SU-DHL-6 (cell line): ENCODE measurements at regions not wholly inside any gene's neighbourhood (a gene's known extent, or its start where the extent isn't known, plus 50 kb on each side); places are given as distances from the start of the nearest gene placed in this dataset.

Source experiments
- H2AFZ ChIP-seq: fragments of 200-600 bp; sonication (generic); 2 replicates; pipeline ENCODE4 v1.6.1; 2014; ENCODE audit warnings: low read depth, mild to moderate bottlenecking, moderate library complexity, mixed read lengths, antibody characterized with exemption, low read length; ENCODE audit not compliant: severe bottlenecking
- H3F3A ChIP-seq: fragments of 200-600 bp; shearing (Covaris generic); 2 replicates; pipeline ENCODE4 v1.6.0; 2016; ENCODE audit warnings: antibody characterized with exemption, mild to moderate bottlenecking; ENCODE audit not compliant: insufficient read depth
- H3K27ac ChIP-seq: fragments of 200-600 bp; sonication (generic); 2 replicates; pipeline ENCODE4 v1.5.1; 2016; ENCODE audit warnings: low read depth, mild to moderate bottlenecking, low read length, moderate library complexity, mixed read lengths
- H3K27me3 ChIP-seq: fragments of 200-600 bp; sonication (generic), shearing (Covaris generic); 2 replicates; pipeline ENCODE4 v1.6.0; 2014; ENCODE audit warnings: mild to moderate bottlenecking, low read length
- H3K36me3 ChIP-seq: fragments of 200-600 bp; sonication (generic); 2 replicates; pipeline ENCODE4 v1.6.1; 2014; ENCODE audit warnings: mild to moderate bottlenecking, low read length, mixed read lengths
- H3K4me2 ChIP-seq: fragments of 300-600, 200-600 bp; shearing (Covaris generic), sonication (generic); 2 replicates; pipeline ENCODE4 v1.6.0; 2014; ENCODE audit warnings: low read length, low read depth, mild to moderate bottlenecking; ENCODE audit not compliant: poor library complexity, severe bottlenecking
- H3K4me3 ChIP-seq: fragments of 200-600 bp; sonication (generic); 2 replicates; pipeline ENCODE4 v1.5.1; 2014; ENCODE audit warnings: antibody characterized with exemption, low read length, mild to moderate bottlenecking, mixed read lengths; ENCODE audit not compliant: insufficient read depth, poor library complexity, severe bottlenecking
- H3K79me2 ChIP-seq: fragments of 200-600 bp; sonication (generic); 2 replicates; pipeline ENCODE4 v1.6.1; 2014; ENCODE audit warnings: mild to moderate bottlenecking, low read length, moderate library complexity; ENCODE audit not compliant: insufficient read depth
- H3K9ac ChIP-seq: fragments of 200-600 bp; sonication (generic); 2 replicates; pipeline ENCODE4 v1.7.0; 2014; ENCODE audit warnings: mild to moderate bottlenecking, low read length
- H3K9me2 ChIP-seq: fragments of 200-600 bp; sonication (generic); replicated peaks from 2 replicates; pipeline ENCODE4 v1.6.1; 2014; ENCODE audit warnings: low read length; ENCODE audit not compliant: insufficient read depth
- H3K9me3 ChIP-seq: fragments of 200-600 bp; sonication (generic); 2 replicates; pipeline ENCODE4 v1.6.1; 2014; ENCODE audit warnings: low read length, mixed read lengths; ENCODE audit not compliant: insufficient read depth
- H4K20me1 ChIP-seq: fragments of 200-600 bp; sonication (generic); 2 replicates; pipeline ENCODE4 v1.6.1; 2014; ENCODE audit warnings: low read depth, mild to moderate bottlenecking, antibody characterized with exemption, low read length, moderate library complexity, mixed read lengths
- EZH2phosphoT487 ChIP-seq: fragments of 200-600 bp; sonication (generic), shearing (Covaris generic); conservative IDR thresholded peaks from 2 replicates; pipeline ENCODE4 v1.6.1; 2018; ENCODE audit warnings: mild to moderate bottlenecking, antibody characterized with exemption, low read length, moderate library complexity, mixed read lengths
- TF ChIP-seq, protein P1 (sequence below): fragments of 200-600 bp; sonication (generic); IDR thresholded peaks from one replicate; pipeline ENCODE4 v1.5.1; 2017; ENCODE audit warnings: antibody characterized with exemption, mild to moderate bottlenecking, low read length, moderate library complexity; ENCODE audit not compliant: insufficient read depth, poor library complexity, severe bottlenecking

DNA sequence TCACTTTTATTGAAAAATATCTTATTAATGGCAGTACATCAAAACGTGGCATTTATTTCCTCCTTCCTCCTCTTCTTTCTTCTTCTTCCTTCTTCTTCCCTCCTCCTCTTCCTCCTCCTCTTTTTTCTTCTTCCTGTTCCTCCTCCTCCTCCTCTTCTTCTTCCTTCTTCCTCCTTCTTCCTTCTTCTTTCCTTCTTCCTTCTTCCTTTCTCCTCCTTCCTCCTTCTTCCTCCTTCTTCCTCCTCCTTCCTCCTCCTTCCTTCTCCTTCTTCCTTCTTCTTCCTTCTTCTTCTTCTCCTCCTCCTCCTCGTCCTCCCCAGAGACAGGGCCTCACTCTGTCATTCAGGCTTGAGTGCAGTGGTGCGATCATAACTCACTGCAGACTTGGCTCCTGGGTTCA lies 457.2 kb downstream of the AEBP2 start:
- Histone ChIP-seq H3K27me3 (no peaks in the 10 kb centered on the region), H4K20me1 (no peaks in the 10 kb centered on the region), H3K9me3 (no peaks in the 10 kb centered on the region), H3K27ac (no peak overlapping the region), H3K9ac (no peak overlapping the region), H3K4me3 (no peak overlapping the region), H3K79me2 (no peaks in the 10 kb centered on the region), H3K9me2 (no peaks in the 10 kb centered on the region), H2AFZ (no peak overlapping the region), H3F3A (no peaks in the 10 kb centered on the region), H3K4me2 (no peak overlapping the region), H3K36me3 (no peaks in the 10 kb centered on the region)
- TF ChIP-seq EZH2phosphoT487 = no peak
- TF ChIP-seq, protein P1, sequence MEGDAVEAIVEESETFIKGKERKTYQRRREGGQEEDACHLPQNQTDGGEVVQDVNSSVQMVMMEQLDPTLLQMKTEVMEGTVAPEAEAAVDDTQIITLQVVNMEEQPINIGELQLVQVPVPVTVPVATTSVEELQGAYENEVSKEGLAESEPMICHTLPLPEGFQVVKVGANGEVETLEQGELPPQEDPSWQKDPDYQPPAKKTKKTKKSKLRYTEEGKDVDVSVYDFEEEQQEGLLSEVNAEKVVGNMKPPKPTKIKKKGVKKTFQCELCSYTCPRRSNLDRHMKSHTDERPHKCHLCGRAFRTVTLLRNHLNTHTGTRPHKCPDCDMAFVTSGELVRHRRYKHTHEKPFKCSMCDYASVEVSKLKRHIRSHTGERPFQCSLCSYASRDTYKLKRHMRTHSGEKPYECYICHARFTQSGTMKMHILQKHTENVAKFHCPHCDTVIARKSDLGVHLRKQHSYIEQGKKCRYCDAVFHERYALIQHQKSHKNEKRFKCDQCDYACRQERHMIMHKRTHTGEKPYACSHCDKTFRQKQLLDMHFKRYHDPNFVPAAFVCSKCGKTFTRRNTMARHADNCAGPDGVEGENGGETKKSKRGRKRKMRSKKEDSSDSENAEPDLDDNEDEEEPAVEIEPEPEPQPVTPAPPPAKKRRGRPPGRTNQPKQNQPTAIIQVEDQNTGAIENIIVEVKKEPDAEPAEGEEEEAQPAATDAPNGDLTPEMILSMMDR = no peak

DNA sequence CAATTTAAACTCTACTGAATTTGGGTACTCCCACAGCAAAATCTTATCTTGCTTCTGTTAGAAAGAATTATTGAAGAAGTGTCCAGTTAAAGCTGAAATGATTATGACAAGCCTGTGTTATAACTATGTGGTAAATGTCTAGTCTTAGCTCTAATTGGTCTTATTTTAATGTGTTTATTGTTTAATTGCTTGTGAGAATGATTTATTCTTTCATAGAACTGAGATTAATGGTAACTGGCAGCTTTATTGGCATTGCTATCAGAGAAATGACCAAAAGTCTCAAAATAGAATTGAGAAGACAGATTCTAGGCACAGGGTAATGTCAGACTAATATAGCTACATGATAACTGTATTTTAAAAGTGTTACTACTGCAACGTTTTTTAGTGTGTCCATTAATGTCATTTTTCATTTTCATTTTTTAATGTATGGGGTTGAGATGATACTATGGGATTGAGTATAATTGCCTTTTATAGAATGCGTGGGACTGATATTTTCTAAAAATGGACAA lies 458.7 kb downstream of the AEBP2 start:
- Histone ChIP-seq H3F3A (no peaks in the 10 kb centered on the region), H2AFZ (no peak overlapping the region), H3K36me3 (no peaks in the 10 kb centered on the region), H3K9me2 (no peaks in the 10 kb centered on the region), H4K20me1 (no peaks in the 10 kb centered on the region), H3K27me3 (no peaks in the 10 kb centered on the region), H3K4me3 (no peak overlapping the region), H3K9ac (no peak overlapping the region), H3K79me2 (no peaks in the 10 kb centered on the region), H3K4me2 (no peak overlapping the region), H3K27ac (no peak overlapping the region), H3K9me3 (no peaks in the 10 kb centered on the region)
- no peak for TF ChIP-seq EZH2phosphoT487
- TF ChIP-seq, protein P1 = no peak

DNA sequence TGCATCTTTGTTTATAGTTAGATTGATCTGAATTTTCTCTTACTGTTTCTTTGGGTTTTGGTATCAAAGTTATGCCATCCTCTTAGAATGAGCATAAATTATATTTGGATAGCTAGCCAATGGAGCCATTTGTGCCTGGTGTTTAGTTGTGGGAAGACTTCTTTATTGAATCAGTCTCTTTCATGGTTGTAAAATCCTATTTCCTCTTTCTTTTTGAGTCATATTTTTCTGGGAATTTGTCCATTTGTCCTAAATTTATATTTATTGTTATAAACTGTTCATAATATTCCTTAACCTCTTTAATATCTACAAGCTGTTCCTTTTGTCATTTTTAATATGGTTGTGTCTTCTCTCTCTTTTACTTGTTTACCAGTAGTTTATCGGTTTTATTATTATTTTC lies 462.5 kb downstream of the AEBP2 start:
- no peaks in the 10 kb centered on the region for H3K9me3 ChIP-seq
- H3K9ac ChIP-seq = no peak overlapping the region
- H4K20me1 ChIP-seq = no peaks in the 10 kb centered on the region
- TF ChIP-seq EZH2phosphoT487 = no peak
- TF ChIP-seq, protein P1 = no peak
- H3K9me2 ChIP-seq = no peaks in the 10 kb centered on the region
- H3K4me3 ChIP-seq = no peak overlapping the region
- no peaks in the 10 kb centered on the region for H3K36me3 ChIP-seq
- no peaks in the 10 kb centered on the region for H3K79me2 ChIP-seq
- H3F3A ChIP-seq = no peaks in the 10 kb centered on the region
- H3K27ac ChIP-seq = no peak overlapping the region
- H3K4me2 ChIP-seq = no peak overlapping the region
- no peak overlapping the region for H2AFZ ChIP-seq
- no peaks in the 10 kb centered on the region for H3K27me3 ChIP-seq

DNA sequence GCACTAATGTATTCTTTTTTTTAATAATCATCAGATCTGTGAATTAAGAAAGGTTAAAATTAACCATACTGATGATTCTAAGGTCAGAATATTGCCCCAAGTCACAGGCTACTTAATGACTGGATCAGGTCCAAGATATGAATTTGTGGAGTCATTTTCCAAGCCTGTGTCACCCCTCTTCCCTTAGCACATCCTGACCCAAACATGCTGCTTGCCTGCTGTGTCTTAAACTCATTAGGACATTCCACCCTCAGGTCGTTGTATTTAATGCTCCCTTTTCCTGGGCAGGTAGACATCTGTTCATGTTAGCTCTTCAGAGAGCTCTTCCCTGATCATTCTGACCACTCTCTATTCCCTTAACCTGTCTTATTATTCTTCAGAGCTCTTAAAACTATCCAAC lies 463.5 kb upstream of the PDE3A start:
- no peaks in the 10 kb centered on the region for H3K9me2 ChIP-seq
- no peaks in the 10 kb centered on the region for H3K36me3 ChIP-seq
- no peaks in the 10 kb centered on the region for H3K9me3 ChIP-seq

More for the DNA sequence above, 463.5 kb upstream of the PDE3A start:
- TF ChIP-seq, protein P1 = no peak
- TF ChIP-seq EZH2phosphoT487 = no peak
- Histone ChIP-seq H3K27me3 (no peaks in the 10 kb centered on the region), H3K27ac (no peak overlapping the region), H3K4me2 (no peak overlapping the region), H4K20me1 (no peaks in the 10 kb centered on the region), H3K9ac (no peak overlapping the region), H3K4me3 (no peak overlapping the region), H3K79me2 (no peaks in the 10 kb centered on the region), H3F3A (no peaks in the 10 kb centered on the region), H2AFZ (no peak overlapping the region)
